Astrocyte (in vitro differentiated cells and primary cell): ENCODE measurements at regions not wholly inside any gene's neighbourhood (a gene's known extent, or its start where the extent isn't known, plus 50 kb on each side); places are given as distances from the start of the nearest gene placed in this dataset.

Experiments
- DNase-seq: peaks from one replicate; pipeline ENCODE4 v3.0.0-alpha.2; 2010; ENCODE audit warnings: low read depth
- FAIRE-seq: peaks from 2 replicates; lab custom pipeline; 2011; peaks lifted over from hg19 to GRCh38; lab: Jason Lieb, UNC
- H2AFZ ChIP-seq: 2 replicates; pipeline ENCODE4 v1.6.0; 2012; ENCODE audit warnings: low read depth, low read length, inconsistent platforms
- H3K27ac ChIP-seq: 2 replicates; pipeline ENCODE4 v1.5.1; 2011; ENCODE audit warnings: low read depth, low read length, inconsistent platforms
- H3K27me3 ChIP-seq: 2 replicates; pipeline ENCODE4 v1.6.0; 2011; ENCODE audit warnings: low read length, inconsistent platforms; ENCODE audit not compliant: insufficient read depth
- H3K36me3 ChIP-seq: 2 replicates; pipeline ENCODE4 v1.5.1; 2011; ENCODE audit warnings: low read length, inconsistent platforms; ENCODE audit not compliant: insufficient read depth
- H3K4me1 ChIP-seq: 2 replicates; pipeline ENCODE4 v1.5.1; 2011; ENCODE audit warnings: low read length, inconsistent platforms; ENCODE audit not compliant: insufficient read depth
- H3K4me2 ChIP-seq: 2 replicates; pipeline ENCODE4 v1.6.0; 2012; ENCODE audit warnings: low read length, inconsistent platforms
- H3K4me3 ChIP-seq: 2 replicates; pipeline ENCODE4 v1.5.1; 2011; ENCODE audit warnings: low read depth, mild to moderate bottlenecking, low read length, inconsistent platforms; ENCODE audit not compliant: insufficient read depth
- H3K79me2 ChIP-seq: 2 replicates; pipeline ENCODE4 v1.6.0; 2012; ENCODE audit warnings: mild to moderate bottlenecking, low read length, inconsistent platforms; ENCODE audit not compliant: insufficient read depth
- H3K9ac ChIP-seq: 2 replicates; pipeline ENCODE4 v1.6.0; 2012; ENCODE audit warnings: mild to moderate bottlenecking, low read length, inconsistent platforms
- H3K9me3 ChIP-seq: 2 replicates; pipeline ENCODE4 v1.5.1; 2012; ENCODE audit warnings: low read depth, mild to moderate bottlenecking, low read length, inconsistent platforms; ENCODE audit not compliant: insufficient read depth
- H4K20me1 ChIP-seq: 2 replicates; pipeline ENCODE4 v1.6.0; 2012; ENCODE audit warnings: low read length, inconsistent platforms; ENCODE audit not compliant: insufficient read depth
- H3K27ac Mint-ChIP-seq: one replicate; pipeline ENCODE4 v1.8.0; 2021; ENCODE audit warnings: mild to moderate bottlenecking, mixed read lengths; ENCODE audit not compliant: unreplicated experiment
- H3K27me3 Mint-ChIP-seq: one replicate; pipeline ENCODE4 v1.8.0; 2021; ENCODE audit warnings: low read depth, mixed read lengths; ENCODE audit not compliant: unreplicated experiment
- H3K36me3 Mint-ChIP-seq: one replicate; pipeline ENCODE4 v1.8.0; 2021; ENCODE audit warnings: low read depth, mixed read lengths; ENCODE audit not compliant: unreplicated experiment
- H3K4me1 Mint-ChIP-seq: one replicate; pipeline ENCODE4 v1.8.0; 2021; ENCODE audit warnings: low read depth, mixed read lengths; ENCODE audit not compliant: unreplicated experiment
- H3K4me3 Mint-ChIP-seq: one replicate; pipeline ENCODE4 v1.8.0; 2021; ENCODE audit warnings: mild to moderate bottlenecking, moderate library complexity, mixed read lengths; ENCODE audit not compliant: unreplicated experiment
- H3K9me3 Mint-ChIP-seq: one replicate; pipeline ENCODE4 v1.8.0; 2021; ENCODE audit warnings: mild to moderate bottlenecking, mixed read lengths; ENCODE audit not compliant: unreplicated experiment
- EZH2 ChIP-seq: IDR thresholded peaks from 2 replicates; pipeline ENCODE4 v1.6.1; 2012; ENCODE audit warnings: mild to moderate bottlenecking, low read length, inconsistent platforms; ENCODE audit not compliant: insufficient read depth
- TF ChIP-seq, protein P1 (sequence below): IDR thresholded peaks from 2 replicates; pipeline ENCODE4 v1.5.1; 2011; ENCODE audit warnings: low read depth, mild to moderate bottlenecking, inconsistent platforms, low read length, moderate library complexity; ENCODE audit not compliant: insufficient read depth

DNA sequence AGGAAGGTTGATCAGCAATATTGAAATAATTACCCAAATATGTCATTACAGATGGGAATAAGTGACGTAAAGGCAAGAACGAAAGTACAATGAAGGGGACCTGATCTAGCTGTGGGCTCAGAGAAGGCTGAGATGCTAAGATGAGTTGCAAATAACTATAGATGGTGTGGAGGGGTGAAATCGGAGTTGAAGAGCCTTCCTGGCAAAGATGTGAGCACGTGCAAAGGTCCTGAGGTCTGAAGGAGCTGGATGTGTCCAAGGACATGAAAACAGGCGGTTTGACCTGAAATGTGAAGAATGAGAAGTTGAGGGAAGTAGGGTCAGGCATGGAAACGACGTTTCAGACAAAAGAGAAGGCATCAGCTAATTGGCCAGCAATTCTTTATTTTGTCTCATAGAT is 61.6 kb upstream of the SLC45A1 start:
- no peak overlapping the region for H3K9ac ChIP-seq
- Mint-ChIP-seq H3K9me3 (peaks cover 2% of the 10 kb centered on the region), H3K27ac (peak overlapping the region; percentile 64), H3K36me3 (no peaks in the 10 kb centered on the region), H3K4me1 (peaks cover 11% of the 10 kb centered on the region), H3K4me3 (no peak overlapping the region), H3K27me3 (no peaks in the 10 kb centered on the region)
- H3K27ac ChIP-seq, result no peak overlapping the region
- H3K36me3 ChIP-seq, result no peaks in the 10 kb centered on the region
- H3K4me3 ChIP-seq, result no peak overlapping the region
- peaks cover 15% of the 10 kb centered on the region for H3K4me1 ChIP-seq
- H3K4me2 ChIP-seq, result no peak overlapping the region
- H3K27me3 ChIP-seq, result no peaks in the 10 kb centered on the region
- no peak overlapping the region for H2AFZ ChIP-seq
- no peaks in the 10 kb centered on the region for H4K20me1 ChIP-seq
- FAIRE-seq, result no peak
- no peaks in the 10 kb centered on the region for H3K79me2 ChIP-seq
- no peak for TF ChIP-seq EZH2
- TF ChIP-seq, protein P1, sequence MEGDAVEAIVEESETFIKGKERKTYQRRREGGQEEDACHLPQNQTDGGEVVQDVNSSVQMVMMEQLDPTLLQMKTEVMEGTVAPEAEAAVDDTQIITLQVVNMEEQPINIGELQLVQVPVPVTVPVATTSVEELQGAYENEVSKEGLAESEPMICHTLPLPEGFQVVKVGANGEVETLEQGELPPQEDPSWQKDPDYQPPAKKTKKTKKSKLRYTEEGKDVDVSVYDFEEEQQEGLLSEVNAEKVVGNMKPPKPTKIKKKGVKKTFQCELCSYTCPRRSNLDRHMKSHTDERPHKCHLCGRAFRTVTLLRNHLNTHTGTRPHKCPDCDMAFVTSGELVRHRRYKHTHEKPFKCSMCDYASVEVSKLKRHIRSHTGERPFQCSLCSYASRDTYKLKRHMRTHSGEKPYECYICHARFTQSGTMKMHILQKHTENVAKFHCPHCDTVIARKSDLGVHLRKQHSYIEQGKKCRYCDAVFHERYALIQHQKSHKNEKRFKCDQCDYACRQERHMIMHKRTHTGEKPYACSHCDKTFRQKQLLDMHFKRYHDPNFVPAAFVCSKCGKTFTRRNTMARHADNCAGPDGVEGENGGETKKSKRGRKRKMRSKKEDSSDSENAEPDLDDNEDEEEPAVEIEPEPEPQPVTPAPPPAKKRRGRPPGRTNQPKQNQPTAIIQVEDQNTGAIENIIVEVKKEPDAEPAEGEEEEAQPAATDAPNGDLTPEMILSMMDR, result no peak
- no peaks in the 10 kb centered on the region for H3K9me3 ChIP-seq
- no peak for DNase-seq

DNA sequence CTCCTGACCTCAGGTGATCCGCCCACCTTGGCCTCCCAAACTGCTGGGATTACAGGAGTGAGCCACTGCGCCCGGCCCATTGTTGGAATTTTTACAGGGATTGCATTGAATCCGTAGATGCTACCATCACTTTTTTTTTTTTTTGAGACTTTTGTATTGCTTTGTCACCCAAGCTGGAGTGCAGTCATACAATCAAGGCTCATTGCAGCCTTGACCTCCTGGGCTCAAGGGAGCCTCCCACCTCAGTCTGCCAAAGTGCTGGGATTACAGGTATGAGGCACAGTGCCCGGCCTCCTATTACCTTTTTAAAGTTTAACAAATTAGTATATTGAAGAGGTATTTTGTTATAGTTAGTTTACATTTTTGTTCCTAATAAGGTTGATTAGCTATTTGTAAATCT is 62.2 kb upstream of the SLC45A1 start:
- H2AFZ ChIP-seq, result no peak overlapping the region
- H3K27ac ChIP-seq, result no peak overlapping the region
- no peaks in the 10 kb centered on the region for H3K79me2 ChIP-seq
- no peaks in the 10 kb centered on the region for H3K27me3 Mint-ChIP-seq
- FAIRE-seq (no peak), DNase-seq (no peak)
- no peaks in the 10 kb centered on the region for H4K20me1 ChIP-seq
- H3K4me3 ChIP-seq, result no peak overlapping the region
- H3K27me3 ChIP-seq, result no peaks in the 10 kb centered on the region
- no peak for TF ChIP-seq EZH2
- TF ChIP-seq, protein P1, result no peak
- H3K9me3 Mint-ChIP-seq, result peaks cover 2% of the 10 kb centered on the region
- no peaks in the 10 kb centered on the region for H3K9me3 ChIP-seq
- peaks cover 11% of the 10 kb centered on the region for H3K4me1 Mint-ChIP-seq
- no peak overlapping the region for H3K27ac Mint-ChIP-seq
- H3K9ac ChIP-seq, result no peak overlapping the region
- H3K4me1 ChIP-seq, result peaks cover 15% of the 10 kb centered on the region
- no peak overlapping the region for H3K4me3 Mint-ChIP-seq
- H3K36me3 ChIP-seq, result no peaks in the 10 kb centered on the region
- no peaks in the 10 kb centered on the region for H3K36me3 Mint-ChIP-seq
- H3K4me2 ChIP-seq, result no peak overlapping the region

DNA sequence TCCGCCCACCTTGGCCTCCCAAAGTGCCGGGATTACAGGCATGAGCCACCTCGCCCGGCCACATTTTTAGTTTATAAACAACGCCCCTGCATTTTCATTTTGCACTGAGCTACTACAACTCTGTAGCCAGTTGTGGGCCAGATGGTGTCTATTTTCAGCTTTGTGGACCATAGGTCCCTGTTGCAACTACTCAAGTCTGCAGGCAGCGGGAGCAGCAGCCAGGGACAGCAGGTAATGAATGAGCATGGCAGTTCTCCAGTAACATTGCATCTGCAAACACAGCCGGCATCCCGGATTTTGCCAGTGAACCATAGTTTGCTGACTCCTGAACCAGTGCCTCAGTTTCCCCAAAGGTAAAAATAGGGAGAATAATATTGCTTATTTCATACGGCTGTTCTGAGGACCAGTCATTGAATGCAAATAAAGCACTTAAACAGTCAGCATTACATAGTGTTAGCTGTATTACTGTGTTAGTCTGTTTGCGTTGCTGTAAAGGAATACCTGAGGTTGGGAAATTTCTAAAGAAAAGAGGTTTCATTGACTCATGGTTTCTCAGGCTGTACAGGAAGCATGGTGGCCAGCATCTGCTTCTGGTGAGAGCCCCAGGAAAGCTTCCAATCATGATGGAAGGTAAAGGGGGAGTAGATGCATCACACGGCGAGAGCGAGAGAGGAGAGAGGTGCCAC is 65.5 kb upstream of the SLC45A1 start:
- H3K4me3 ChIP-seq, result no peak overlapping the region
- Mint-ChIP-seq H3K4me3 (no peak overlapping the region), H3K9me3 (peaks cover 1% of the 10 kb centered on the region), H3K4me1 (no peaks in the 10 kb centered on the region), H3K27ac (no peak overlapping the region), H3K27me3 (no peaks in the 10 kb centered on the region), H3K36me3 (no peaks in the 10 kb centered on the region)
- no peaks in the 10 kb centered on the region for H3K36me3 ChIP-seq
- H3K4me1 ChIP-seq, result no peaks in the 10 kb centered on the region
- DNase-seq (no peak), FAIRE-seq (no peak)
- no peaks in the 10 kb centered on the region for H3K79me2 ChIP-seq
- H3K9ac ChIP-seq, result no peak overlapping the region
- H4K20me1 ChIP-seq, result no peaks in the 10 kb centered on the region
- no peaks in the 10 kb centered on the region for H3K27me3 ChIP-seq
- H3K9me3 ChIP-seq, result no peaks in the 10 kb centered on the region
- TF ChIP-seq, protein P1, result no peak
- no peak for TF ChIP-seq EZH2
- no peak overlapping the region for H2AFZ ChIP-seq
- H3K4me2 ChIP-seq, result no peak overlapping the region
- H3K27ac ChIP-seq, result no peak overlapping the region
